ENCODE measurements at regions not wholly inside any gene's neighbourhood (a gene's known extent, or its start where the extent isn't known, plus 50 kb on each side); places are given as distances from the start of the nearest gene placed in this dataset.
"Not testable (repeated sequence)": the region's sequence is repeated elsewhere in the genome, so short reads cannot be mapped to it uniquely, and the experiment has no call there.

GRCh38 chr6:13874191-13874549 lies 50.6 kb upstream of the RNF182 start:
- DNase-seq (ENCODE audit: low read depth in 3 of 3, low spot score in 1 of 3) = no peak

GRCh38 chr6:13873288-13874190 lies 51.2 kb upstream of the RNF182 start:
- DNase-seq (ENCODE audit: low read depth in 3 of 3, low spot score in 1 of 3) = peak; percentile 20 to 64 (median 47)

GRCh38 chr6:13872681-13873080 lies 52.1 kb upstream of the RNF182 start:
- DNase-seq (ENCODE audit: low read depth in 3 of 3, low spot score in 1 of 3) = no peak

DNA sequence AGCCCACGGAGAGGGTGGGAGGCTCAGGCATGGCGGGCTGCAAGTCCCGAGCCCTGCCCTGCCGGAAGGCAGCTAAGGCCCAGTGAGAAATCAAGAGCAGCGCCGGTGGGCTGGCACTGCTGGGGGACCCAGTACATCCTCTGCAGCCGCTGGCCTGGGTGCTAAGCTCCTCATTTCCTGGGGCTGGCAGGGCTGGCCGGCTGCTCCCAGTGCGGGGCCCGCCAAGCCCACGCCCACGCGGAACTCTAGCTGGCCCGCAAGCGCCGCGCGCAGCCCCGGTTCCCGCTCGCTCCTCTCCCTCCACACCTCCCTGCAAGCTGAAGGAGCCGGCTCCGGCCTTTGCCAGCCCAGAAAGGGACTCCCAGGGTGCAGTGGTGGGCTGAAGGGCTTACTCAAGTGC lies 52.7 kb upstream of the RNF182 start:
- DNase-seq (ENCODE audit: low read depth in 3 of 3, low spot score in 1 of 3) = not testable (repeated sequence)

- no peak for DNase-seq (ENCODE audit: low read depth in 3 of 3, low spot score in 1 of 3)
These were observed 54.4 kb upstream of the RNF182 start for GRCh38 chr6:13870214-13870830.

DNA sequence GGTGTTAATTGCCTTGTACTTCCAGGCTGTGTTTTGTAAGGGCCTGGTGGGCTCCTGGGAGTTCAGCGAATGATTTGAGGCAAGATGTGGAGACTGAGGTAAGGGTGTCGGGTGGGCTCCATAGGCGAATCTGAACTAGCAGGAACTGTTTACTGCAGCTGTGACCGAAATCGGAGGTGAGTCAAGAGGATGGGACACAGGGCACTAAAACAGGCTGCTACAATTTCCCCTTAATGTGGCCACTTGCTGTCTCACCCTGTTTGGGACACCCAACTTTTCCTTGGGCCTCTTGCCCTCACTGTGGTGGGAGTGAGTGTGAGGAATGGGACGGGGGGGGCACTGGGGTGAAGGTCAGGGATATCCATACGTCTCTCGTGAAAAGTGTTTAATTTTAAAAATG lies 53.9 kb upstream of the MCUR1 start:
- DNase-seq (ENCODE audit: low read depth in 3 of 3, low spot score in 1 of 3) = no peak

DNA sequence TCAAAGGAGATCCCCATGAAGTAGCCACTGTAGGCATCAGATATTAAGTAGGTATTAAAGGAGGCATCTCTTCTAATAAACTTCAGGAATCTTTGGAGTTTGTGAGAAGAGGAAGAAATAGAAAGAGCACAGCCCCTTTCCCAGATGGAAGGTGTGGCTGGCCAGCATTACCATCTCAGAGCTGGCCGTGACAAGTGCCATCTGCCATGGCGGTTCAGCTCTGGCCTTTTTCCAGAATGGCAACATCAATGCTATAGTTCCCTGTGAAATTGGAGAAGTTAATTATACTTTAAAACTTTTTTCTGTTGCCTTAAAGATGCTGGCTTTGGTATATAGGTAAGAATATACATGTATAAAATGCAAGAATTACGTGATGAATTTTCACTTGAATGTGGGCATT lies 51.9 kb upstream of the MCUR1 start:
- no peak for DNase-seq (ENCODE audit: low read depth in 3 of 3, low spot score in 1 of 3)

- DNase-seq (ENCODE audit: low read depth in 3 of 3, low spot score in 1 of 3) = no peak
These were observed 50.8 kb upstream of the MCUR1 start for GRCh38 chr6:13865141-13865540.

DNA sequence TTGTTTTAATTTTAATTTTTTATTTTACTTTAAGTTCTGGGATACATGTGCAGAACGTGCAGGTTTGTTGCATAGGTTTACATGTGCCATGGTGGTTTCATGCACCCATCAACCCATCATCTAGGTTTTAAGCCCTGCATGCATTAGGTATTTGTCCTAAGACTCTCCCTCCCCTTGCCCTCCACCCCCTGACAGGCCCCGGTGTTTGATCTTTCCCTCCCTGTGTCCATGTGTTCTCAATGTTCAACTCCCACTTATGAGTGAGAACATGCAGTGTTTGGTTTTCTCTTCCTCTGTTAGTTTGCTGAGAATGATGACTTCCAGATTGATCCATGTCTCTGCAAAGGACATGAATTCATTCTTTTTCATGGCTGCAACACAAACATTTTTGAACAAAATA lies 50.3 kb upstream of the MCUR1 start:
- DNase-seq (ENCODE audit: low read depth in 3 of 3, low spot score in 1 of 3) = not testable (repeated sequence)
